Retinal pigment epithelial cell (primary cell): ENCODE measurements at regions not wholly inside any gene's neighbourhood (a gene's known extent, or its start where the extent isn't known, plus 50 kb on each side); places are given as distances from the start of the nearest gene placed in this dataset.

ENCODE experiments used
- DNase-seq: peaks from one replicate; pipeline ENCODE4 v3.0.0-alpha.2; 2010; ENCODE audit warnings: low read depth
- H3K4me3 ChIP-seq: 2 replicates; pipeline ENCODE4 v1.5.1; 2011; ENCODE audit warnings: mild to moderate bottlenecking, low read length, control low read depth, moderate library complexity
- TF ChIP-seq, protein P1 (sequence below): conservative IDR thresholded peaks from 2 replicates; pipeline ENCODE4 v1.5.1; 2011; ENCODE audit warnings: low read depth, low read length, control low read depth, inconsistent platforms

DNA sequence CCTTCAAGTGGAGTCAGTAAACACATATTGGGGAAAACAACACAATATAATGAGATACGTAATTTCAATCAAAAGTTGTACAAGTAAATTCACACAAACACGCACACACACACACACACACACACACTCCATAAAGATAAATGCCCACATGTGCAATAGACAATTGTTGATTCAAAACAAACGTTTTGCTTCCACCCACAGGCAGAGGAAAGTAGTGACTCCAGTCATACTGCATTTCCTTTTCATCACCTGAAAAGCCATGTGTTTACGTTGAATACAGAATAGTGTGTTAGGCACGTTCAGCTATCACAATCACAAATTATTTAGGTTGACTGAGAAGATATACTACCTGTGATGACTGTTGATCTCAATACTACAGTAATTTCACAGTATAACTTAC, 443.8 kb upstream of the MANEA start:
- H3K4me3 ChIP-seq, result no peak overlapping the region
- DNase-seq, result no peak
- TF ChIP-seq, protein P1, sequence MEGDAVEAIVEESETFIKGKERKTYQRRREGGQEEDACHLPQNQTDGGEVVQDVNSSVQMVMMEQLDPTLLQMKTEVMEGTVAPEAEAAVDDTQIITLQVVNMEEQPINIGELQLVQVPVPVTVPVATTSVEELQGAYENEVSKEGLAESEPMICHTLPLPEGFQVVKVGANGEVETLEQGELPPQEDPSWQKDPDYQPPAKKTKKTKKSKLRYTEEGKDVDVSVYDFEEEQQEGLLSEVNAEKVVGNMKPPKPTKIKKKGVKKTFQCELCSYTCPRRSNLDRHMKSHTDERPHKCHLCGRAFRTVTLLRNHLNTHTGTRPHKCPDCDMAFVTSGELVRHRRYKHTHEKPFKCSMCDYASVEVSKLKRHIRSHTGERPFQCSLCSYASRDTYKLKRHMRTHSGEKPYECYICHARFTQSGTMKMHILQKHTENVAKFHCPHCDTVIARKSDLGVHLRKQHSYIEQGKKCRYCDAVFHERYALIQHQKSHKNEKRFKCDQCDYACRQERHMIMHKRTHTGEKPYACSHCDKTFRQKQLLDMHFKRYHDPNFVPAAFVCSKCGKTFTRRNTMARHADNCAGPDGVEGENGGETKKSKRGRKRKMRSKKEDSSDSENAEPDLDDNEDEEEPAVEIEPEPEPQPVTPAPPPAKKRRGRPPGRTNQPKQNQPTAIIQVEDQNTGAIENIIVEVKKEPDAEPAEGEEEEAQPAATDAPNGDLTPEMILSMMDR, result peak; percentile 38

DNA sequence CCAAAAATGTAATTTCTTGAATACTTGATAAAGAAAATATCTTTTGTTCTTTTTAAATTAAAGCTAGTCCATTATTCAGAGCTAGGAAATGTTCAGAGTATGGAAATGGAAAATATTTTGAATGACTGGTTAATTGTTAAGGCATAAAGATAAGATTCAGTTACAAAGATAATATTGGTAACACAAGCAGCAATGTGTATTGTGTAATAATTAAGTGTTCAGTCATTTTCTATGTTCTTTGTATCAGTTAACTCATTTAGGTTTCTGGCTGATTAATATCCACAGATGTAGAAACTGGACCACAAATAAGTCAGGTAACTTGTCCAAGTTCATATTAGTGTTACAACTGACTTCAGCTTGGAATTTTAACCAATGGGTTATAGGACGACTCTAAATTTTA, 442.2 kb upstream of the MANEA start:
- TF ChIP-seq, protein P1, result no peak
- no peak for DNase-seq
- no peak overlapping the region for H3K4me3 ChIP-seq

DNA sequence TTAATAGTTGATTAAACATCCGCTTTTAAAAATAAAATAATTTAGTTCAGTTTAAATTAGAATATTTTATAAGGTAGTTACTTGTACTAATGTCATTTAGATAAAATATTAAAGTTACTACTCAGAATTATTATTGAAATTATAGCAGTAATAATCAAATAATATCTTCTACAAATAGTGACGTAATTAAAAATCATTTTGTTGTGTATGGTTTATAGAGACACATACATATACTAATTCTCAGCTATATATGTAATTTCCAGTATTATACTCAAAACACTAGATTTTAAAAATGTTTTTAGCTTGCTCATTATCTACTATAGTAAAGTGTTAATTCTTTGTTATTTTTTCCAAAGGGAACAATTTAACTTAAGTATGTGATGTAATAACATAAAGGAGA, 435.2 kb upstream of the MANEA start:
- no peak for DNase-seq
- H3K4me3 ChIP-seq, result no peak overlapping the region
- TF ChIP-seq, protein P1, result no peak

DNA sequence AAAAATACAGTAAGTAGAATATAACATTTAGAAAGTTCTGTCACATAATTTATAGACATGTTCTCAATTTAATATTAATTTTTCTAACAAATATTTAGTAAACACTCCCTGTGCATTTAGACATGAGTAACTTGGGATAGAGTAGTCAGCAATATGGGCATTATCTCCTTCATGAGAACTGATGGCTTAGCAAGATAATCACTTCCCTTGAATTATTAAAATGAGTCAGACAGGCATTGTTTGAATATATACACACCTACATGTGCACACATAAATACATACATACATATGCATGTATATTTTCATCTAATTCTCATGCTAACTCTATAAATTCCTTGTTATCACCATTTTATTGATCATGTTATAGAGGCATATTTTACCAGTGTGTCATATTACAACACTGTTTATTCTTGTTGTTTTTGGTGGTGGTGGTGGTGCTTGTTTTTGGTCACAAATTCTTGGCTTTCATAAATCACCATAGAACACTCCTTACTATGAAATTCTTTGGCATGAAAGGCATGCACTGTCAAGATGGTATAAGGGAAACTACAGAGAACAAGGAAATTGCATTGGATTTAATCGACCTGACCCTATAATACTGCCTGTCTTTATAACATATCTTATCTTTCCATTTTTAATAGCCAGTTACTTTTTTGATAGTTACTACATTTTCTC, 434.5 kb upstream of the MANEA start:
- TF ChIP-seq, protein P1, result no peak
- H3K4me3 ChIP-seq, result no peak overlapping the region
- DNase-seq, result no peak

DNA sequence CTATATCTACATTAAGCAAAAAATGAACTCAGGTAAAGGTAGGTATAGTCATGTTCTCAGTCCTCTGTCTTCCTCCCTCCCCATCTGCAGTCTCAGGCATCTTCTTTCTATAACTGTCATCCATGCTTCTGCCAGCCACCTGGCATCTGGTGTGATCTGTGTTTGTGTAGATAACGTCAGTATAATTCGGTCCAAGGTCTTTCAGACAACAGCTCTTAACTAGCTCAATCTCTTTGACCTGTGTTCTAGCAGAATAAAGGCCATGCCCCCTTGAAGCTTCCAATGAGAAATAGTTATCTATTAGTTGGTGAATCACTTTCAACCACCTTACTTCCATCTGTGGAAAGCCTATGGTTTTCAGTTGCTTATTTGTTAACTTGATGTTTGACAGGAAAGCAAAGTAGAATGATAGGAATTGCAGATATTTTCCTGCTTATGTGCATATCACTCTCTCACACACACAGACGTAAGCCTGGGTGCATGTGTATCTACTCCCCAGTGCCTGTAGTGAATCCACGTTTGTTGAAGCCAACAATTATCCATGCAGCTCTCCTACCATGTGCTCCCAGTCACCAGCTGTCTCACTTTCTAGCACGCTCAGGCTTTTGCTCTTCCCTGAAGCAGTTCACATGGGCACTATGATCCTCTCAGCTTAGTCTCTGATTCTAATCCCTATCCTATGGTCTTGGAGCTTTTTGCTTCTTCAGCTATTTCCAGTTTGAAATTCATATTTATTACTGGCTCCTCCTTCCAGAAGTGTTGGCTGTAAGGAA, 433.7 kb upstream of the MANEA start:
- peak; percentile 80 for DNase-seq
- TF ChIP-seq, protein P1, result no peak
- H3K4me3 ChIP-seq, result no peak overlapping the region

DNA sequence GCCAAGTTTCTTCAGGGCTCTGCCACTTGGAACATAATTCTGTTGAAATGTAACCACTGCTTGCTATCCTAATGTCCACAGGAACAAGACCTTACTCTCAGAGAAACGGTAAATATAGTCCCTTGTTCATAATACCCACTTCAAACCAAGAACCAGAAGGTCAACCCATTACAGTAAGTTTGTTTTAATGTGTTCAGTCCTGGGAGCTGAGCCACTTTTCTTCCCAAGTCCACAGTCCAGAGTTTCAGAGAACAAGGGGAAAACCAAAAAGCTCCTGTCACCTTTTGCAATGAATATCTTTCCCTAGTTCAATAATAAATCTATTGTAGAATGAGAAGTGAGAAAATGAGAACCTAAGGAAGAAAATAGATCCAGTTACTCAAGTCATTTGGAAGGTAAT, 431.9 kb upstream of the MANEA start:
- no peak overlapping the region for H3K4me3 ChIP-seq
- TF ChIP-seq, protein P1, result no peak
- DNase-seq, result no peak

DNA sequence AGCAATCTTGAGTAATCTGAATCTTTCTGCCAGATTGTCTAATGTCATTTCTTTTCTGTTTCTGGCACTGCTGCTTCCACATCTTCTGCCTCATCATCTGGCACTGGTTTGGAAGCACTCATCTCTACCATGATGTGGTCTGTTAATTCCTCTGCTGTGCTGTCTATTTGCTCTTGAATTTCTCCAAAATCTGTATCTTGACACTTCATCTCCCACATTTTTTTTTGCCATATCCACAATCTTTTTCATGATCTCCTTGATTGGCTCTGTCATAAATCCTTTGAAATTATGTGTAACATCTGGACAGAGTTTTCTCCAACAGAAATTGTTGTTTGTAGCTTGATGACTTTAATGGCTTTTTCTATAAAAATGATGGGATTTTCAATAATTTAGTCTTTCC, 417.8 kb upstream of the MANEA start:
- TF ChIP-seq, protein P1, result no peak
- no peak overlapping the region for H3K4me3 ChIP-seq
- DNase-seq, result no peak
